ENCODE measurements at regions not wholly inside any gene's neighbourhood (a gene's known extent, or its start where the extent isn't known, plus 50 kb on each side); places are given as distances from the start of the nearest gene placed in this dataset.
A peak's percentile ranks its signal among the peaks of the same experiment; 100 is the strongest.

DNA sequence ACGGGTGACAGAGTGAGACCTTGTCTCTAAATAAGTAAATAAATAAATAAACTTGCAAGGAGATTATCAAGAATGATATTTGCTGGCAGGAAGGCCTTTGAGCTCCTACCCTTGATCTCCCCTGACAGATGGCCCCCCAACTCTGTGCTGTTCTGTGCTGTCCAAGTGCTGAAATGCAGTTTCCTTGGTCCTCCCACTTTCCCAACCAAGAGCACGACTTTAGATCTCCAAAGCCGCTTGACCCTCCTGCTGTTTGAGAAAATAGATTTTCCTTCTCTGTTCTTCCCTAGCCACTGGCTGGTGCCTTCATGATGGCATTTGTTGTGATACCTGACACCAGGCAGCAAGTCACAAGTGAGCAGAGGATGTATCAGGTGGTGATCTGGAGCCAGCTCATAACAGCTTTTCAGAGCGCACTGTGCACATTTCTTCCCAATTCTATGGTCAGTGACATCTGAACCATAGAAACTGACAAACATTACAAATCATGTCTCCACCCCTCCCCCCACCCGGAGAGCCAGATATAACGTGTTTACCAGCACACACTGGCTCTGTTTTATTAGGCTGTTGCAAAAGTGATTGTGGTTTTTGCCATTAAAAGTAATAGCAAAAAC lies 80.0 kb upstream of the PUM3 start:
- peak overlapping the region; percentile 15 for H3K4me2 ChIP-seq
- TF ChIP-seq EZH2 (IDR thresholded peaks at IDR 0.05; ENCODE audit: borderline replicate concordance) = no peak
- no peak for TF ChIP-seq EZH2phosphoT487 (IDR thresholded peaks at IDR 0.05; ENCODE audit: low read depth, severe bottlenecking, unreplicated experiment)
- TF ChIP-seq CTCF (IDR thresholded peaks at IDR 0.05; ENCODE audit: poor library complexity) = no peak
- H3K4me3 ChIP-seq = no peak overlapping the region
- peak; percentile 13 for DNase-seq (ENCODE audit: low spot score)
- H3K4me1 ChIP-seq (ENCODE audit: insufficient read depth) = peaks cover 4% of the 10 kb centered on the region
- no peaks in the 10 kb centered on the region for H3K9me2 ChIP-seq (replicated peaks; ENCODE audit: insufficient read depth)
- H3K27me3 ChIP-seq = no peaks in the 10 kb centered on the region
- H3K79me2 ChIP-seq = no peaks in the 10 kb centered on the region
- H4K20me1 ChIP-seq (ENCODE audit: insufficient read depth, poor library complexity, severe bottlenecking) = no peaks in the 10 kb centered on the region
- H3K9me3 ChIP-seq (ENCODE audit: low read depth) = no peaks in the 10 kb centered on the region
- H3K36me3 ChIP-seq (replicated peaks; ENCODE audit: insufficient read depth, low read depth) = no peaks in the 10 kb centered on the region
- H3K27ac ChIP-seq = no peak overlapping the region
- H2AFZ ChIP-seq = no peak overlapping the region
- 30% methylated on average over 6 of the region's 6 CpGs for WGBS (ENCODE audit: low lambda C conversion rate, missing lambda C conversion rate)

- 75% methylated on average over 2 of the region's 2 CpGs for WGBS (ENCODE audit: low lambda C conversion rate, missing lambda C conversion rate)
- TF ChIP-seq EZH2phosphoT487 (IDR thresholded peaks at IDR 0.05; ENCODE audit: low read depth, severe bottlenecking, unreplicated experiment) (no peak), EZH2 (IDR thresholded peaks at IDR 0.05; ENCODE audit: borderline replicate concordance) (no peak), CTCF (IDR thresholded peaks at IDR 0.05; ENCODE audit: poor library complexity) (no peak)
- Histone ChIP-seq H3K9me3 (ENCODE audit: low read depth) (no peaks in the 10 kb centered on the region), H3K36me3 (replicated peaks; ENCODE audit: insufficient read depth, low read depth) (no peaks in the 10 kb centered on the region), H3K9me2 (replicated peaks; ENCODE audit: insufficient read depth) (no peaks in the 10 kb centered on the region), H3K79me2 (no peaks in the 10 kb centered on the region), H3K27ac (no peak overlapping the region), H3K4me1 (ENCODE audit: insufficient read depth) (no peaks in the 10 kb centered on the region), H3K4me2 (no peak overlapping the region), H3K4me3 (no peak overlapping the region), H4K20me1 (ENCODE audit: insufficient read depth, poor library complexity, severe bottlenecking) (no peaks in the 10 kb centered on the region), H2AFZ (no peak overlapping the region), H3K27me3 (peaks cover 4% of the 10 kb centered on the region)
- DNase-seq (ENCODE audit: low spot score) = no peak
Observed at GRCh38 chr9:2919347-2919746, 75.5 kb upstream of the PUM3 start.

DNA sequence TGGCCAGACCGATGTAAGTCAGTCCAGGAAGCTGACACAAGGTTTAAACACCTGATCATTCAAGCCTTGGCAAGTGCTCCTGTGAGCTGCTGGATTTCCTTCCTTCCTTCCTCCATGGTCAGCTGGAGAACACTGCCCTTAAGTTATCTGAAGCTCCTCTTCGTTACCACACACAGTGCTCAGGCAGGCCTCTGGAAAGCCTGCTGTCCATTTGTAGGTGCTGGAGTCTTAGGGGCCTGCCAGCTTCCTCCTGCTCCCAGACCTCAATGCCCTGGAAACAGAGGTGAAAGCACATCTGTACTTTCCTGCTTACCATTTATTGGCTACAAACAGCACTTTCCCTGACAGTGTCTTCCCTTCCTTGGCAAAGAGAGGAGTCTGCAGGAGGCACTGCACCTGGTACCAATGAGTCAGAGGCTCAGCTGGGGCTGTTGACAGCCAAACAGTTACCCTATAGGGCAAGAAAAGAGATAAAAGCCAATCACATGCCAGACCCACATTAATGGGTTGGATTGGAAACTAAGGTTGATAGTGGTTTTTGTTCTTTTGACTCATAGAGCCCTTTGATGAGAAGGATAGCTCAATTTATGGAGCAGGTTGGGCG lies 72.6 kb upstream of the PUM3 start:
- no peak overlapping the region for H2AFZ ChIP-seq
- H3K9me3 ChIP-seq (ENCODE audit: low read depth) = no peaks in the 10 kb centered on the region
- H3K4me2 ChIP-seq = no peak overlapping the region
- H3K27me3 ChIP-seq = peaks cover 4% of the 10 kb centered on the region
- no peak for DNase-seq (ENCODE audit: low spot score)
- no peak overlapping the region for H3K4me3 ChIP-seq
- no peaks in the 10 kb centered on the region for H3K4me1 ChIP-seq (ENCODE audit: insufficient read depth)
- no peaks in the 10 kb centered on the region for H4K20me1 ChIP-seq (ENCODE audit: insufficient read depth, poor library complexity, severe bottlenecking)
- no peaks in the 10 kb centered on the region for H3K79me2 ChIP-seq
- no peaks in the 10 kb centered on the region for H3K36me3 ChIP-seq (replicated peaks; ENCODE audit: insufficient read depth, low read depth)
- no peak overlapping the region for H3K27ac ChIP-seq
- no peak for TF ChIP-seq EZH2 (IDR thresholded peaks at IDR 0.05; ENCODE audit: borderline replicate concordance)
- TF ChIP-seq EZH2phosphoT487 (IDR thresholded peaks at IDR 0.05; ENCODE audit: low read depth, severe bottlenecking, unreplicated experiment) = no peak
- TF ChIP-seq CTCF (IDR thresholded peaks at IDR 0.05; ENCODE audit: poor library complexity) = no peak
- no peaks in the 10 kb centered on the region for H3K9me2 ChIP-seq (replicated peaks; ENCODE audit: insufficient read depth)
- 75% methylated on average over 3 of the region's 3 CpGs for WGBS (ENCODE audit: low lambda C conversion rate, missing lambda C conversion rate)
